ENCODE measurements at regions not wholly inside any gene's neighbourhood (a gene's known extent, or its start where the extent isn't known, plus 50 kb on each side); places are given as distances from the start of the nearest gene placed in this dataset.

DNA sequence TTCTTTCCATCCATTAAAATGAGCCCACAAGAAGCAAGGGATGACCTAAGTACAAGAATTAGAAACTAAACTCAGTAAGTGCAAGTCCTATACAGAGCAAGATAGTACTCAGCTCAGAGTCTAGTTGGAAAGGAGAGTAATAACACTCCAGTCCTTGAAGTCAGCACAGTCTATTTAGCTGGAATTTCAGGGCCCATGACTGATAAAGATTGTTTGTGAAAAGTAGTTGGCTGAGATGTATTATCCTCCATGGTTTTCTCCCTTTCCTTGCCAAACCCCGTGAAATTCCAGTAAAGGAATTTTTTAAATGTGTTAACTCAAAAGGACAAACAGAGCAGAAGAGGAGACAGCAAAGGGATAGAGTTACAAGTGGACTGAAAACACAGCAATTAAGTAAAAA is 127.2 kb upstream of the STT3B start:
- TF ChIP-seq, protein P1, sequence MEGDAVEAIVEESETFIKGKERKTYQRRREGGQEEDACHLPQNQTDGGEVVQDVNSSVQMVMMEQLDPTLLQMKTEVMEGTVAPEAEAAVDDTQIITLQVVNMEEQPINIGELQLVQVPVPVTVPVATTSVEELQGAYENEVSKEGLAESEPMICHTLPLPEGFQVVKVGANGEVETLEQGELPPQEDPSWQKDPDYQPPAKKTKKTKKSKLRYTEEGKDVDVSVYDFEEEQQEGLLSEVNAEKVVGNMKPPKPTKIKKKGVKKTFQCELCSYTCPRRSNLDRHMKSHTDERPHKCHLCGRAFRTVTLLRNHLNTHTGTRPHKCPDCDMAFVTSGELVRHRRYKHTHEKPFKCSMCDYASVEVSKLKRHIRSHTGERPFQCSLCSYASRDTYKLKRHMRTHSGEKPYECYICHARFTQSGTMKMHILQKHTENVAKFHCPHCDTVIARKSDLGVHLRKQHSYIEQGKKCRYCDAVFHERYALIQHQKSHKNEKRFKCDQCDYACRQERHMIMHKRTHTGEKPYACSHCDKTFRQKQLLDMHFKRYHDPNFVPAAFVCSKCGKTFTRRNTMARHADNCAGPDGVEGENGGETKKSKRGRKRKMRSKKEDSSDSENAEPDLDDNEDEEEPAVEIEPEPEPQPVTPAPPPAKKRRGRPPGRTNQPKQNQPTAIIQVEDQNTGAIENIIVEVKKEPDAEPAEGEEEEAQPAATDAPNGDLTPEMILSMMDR (optimal IDR thresholded peaks at IDR 0.05 in 1 of 3, IDR thresholded peaks at IDR 0.05 in 1 of 3, conservative IDR thresholded peaks at IDR 0.05 in 1 of 3; ENCODE audit: extremely low read depth in 1 of 3, insufficient read depth in 2 of 3, low read length in 3 of 3), result no peak
- TF ChIP-seq EZH2 (IDR thresholded peaks at IDR 0.05; ENCODE audit: low read length), result no peak

All from keratinocyte (primary cell).